SK-N-SH (cell line): ENCODE measurements at regions not wholly inside any gene's neighbourhood (a gene's known extent, or its start where the extent isn't known, plus 50 kb on each side); places are given as distances from the start of the nearest gene placed in this dataset.

Experiments used
- CTCF ChIA-PET: fragments of 300-600, 350-600 bp; formaldehyde crosslinking; extraction: SDS; loops from one replicate; lab custom pipeline; 2021; lab: Yijun Ruan, JAX
- POLR2A ChIA-PET: fragments of 350-600 bp; sonication (Branson Sonifier 250); formaldehyde crosslinking; extraction: SDS; loops from one replicate; lab custom pipeline; 2020; ENCODE audit warnings: antibody characterized with exemption, inconsistent platforms; lab: Yijun Ruan, JAX
- DNase-seq: peaks from one replicate; pipeline ENCODE4 v3.0.0; 2012
- H2AFZ ChIP-seq: fragments of 200-600 bp; sonication (generic); 2 replicates; pipeline ENCODE4 v1.8.1; 2016; ENCODE audit warnings: antibody characterized with exemption, mild to moderate bottlenecking, low read depth
- H3F3A ChIP-seq: fragments of 200-600 bp; sonication (generic); replicated peaks from 2 replicates; pipeline ENCODE3; 2016; ENCODE audit warnings: antibody characterized with exemption, mild to moderate bottlenecking; ENCODE audit not compliant: insufficient read depth
- H3K27ac ChIP-seq, 2 experiments: fragments of 200-500 bp in 1 of 2; fragments of 200-600 bp in 1 of 2; sonication (Bioruptor generic) in 1 of 2; sonication (generic), shearing (Covaris generic) in 1 of 2; 2 replicates each; pipeline versions ENCODE4 v1.5.1 to v1.6.1; 2014 to 2016; ENCODE audit warnings: low read depth in 2 of 2, inconsistent platforms in 1 of 2, low read length in 1 of 2, mild to moderate bottlenecking in 1 of 2, mixed read lengths in 1 of 2
- H3K27me3 ChIP-seq: fragments of 200-600 bp; sonication (generic), shearing (Covaris generic); 2 replicates; pipeline ENCODE4 v1.6.1; 2016; ENCODE audit warnings: mixed run types; ENCODE audit not compliant: insufficient read depth
- H3K36me3 ChIP-seq, 2 experiments: fragments of 200-500 bp in 1 of 2; fragments of 200-600 bp in 1 of 2; sonication (Bioruptor generic) in 1 of 2; sonication (generic) in 1 of 2; replicated peaks in 1 of 2; 2 replicates each; pipeline versions ENCODE3 to v1.5.1; 2014 to 2016; ENCODE audit warnings: low read length in 1 of 2, mild to moderate bottlenecking in 1 of 2; ENCODE audit not compliant: insufficient read depth in 2 of 2, control insufficient read depth in 1 of 2
- H3K4me1 ChIP-seq, 2 experiments: fragments of 200-500 bp in 1 of 2; fragments of 200-600 bp in 1 of 2; sonication (Bioruptor generic) in 1 of 2; sonication (generic), shearing (Covaris generic) in 1 of 2; 2 replicates each; pipeline versions ENCODE4 v1.5.1 to v1.6.1; 2014 to 2016; ENCODE audit warnings: low read depth in 1 of 2, low read length in 1 of 2, mixed run types in 1 of 2; ENCODE audit not compliant: insufficient read depth in 2 of 2, control insufficient read depth in 1 of 2
- H3K4me2 ChIP-seq: fragments of 200-600 bp; sonication (generic), shearing (Covaris generic); 2 replicates; pipeline ENCODE4 v1.6.1; 2017; ENCODE audit warnings: mixed run types
- H3K4me3 ChIP-seq, 2 experiments: fragments of 200-500 bp in 1 of 2; fragments of 200-600 bp in 1 of 2; sonication (Bioruptor generic) in 1 of 2; sonication (generic), shearing (Covaris generic) in 1 of 2; 2 replicates each; pipeline versions ENCODE4 v1.5.1 to v1.8.1; 2014 to 2016; ENCODE audit warnings: low read depth in 2 of 2, inconsistent platforms in 1 of 2, low read length in 1 of 2, mild to moderate bottlenecking in 1 of 2, mixed read lengths in 1 of 2, moderate library complexity in 1 of 2
- H3K79me2 ChIP-seq: fragments of 200-600 bp; sonication (generic); 2 replicates; pipeline ENCODE4 v1.8.1; 2017; ENCODE audit warnings: mild to moderate bottlenecking; ENCODE audit not compliant: insufficient read depth
- H3K9ac ChIP-seq: fragments of 200-600 bp; sonication (generic); 2 replicates; pipeline ENCODE4 v1.6.1; 2017; ENCODE audit warnings: mixed run types
- H3K9me2 ChIP-seq: fragments of 200-600 bp; sonication (generic); 2 replicates; pipeline ENCODE4 v1.6.1; 2017; ENCODE audit warnings: mixed run types
- H3K9me3 ChIP-seq: fragments of 200-600 bp; sonication (generic); 2 replicates; pipeline ENCODE4 v1.6.1; 2017; ENCODE audit warnings: mixed run types, mild to moderate bottlenecking, moderate library complexity
- H4K20me1 ChIP-seq: fragments of 200-600 bp; sonication (generic); 2 replicates; pipeline ENCODE4 v1.6.1; 2017; ENCODE audit warnings: mild to moderate bottlenecking, mixed run types; ENCODE audit not compliant: insufficient read depth
- CHD2 ChIP-seq: fragments of 150-350 bp; IDR thresholded peaks from 2 replicates; pipeline ENCODE4 v1.6.1; 2018; ENCODE audit warnings: low read length; ENCODE audit not compliant: partially characterized antibody
- ELF1 ChIP-seq: IDR thresholded peaks from 2 replicates; pipeline ENCODE4 v1.4.0; 2012
- EZH2phosphoT487 ChIP-seq: fragments of 200-600 bp; sonication (generic); IDR thresholded peaks from 2 replicates; pipeline ENCODE4 v1.6.1; 2017; ENCODE audit warnings: low read depth, mixed run types, mild to moderate bottlenecking, antibody characterized with exemption, moderate library complexity, borderline replicate concordance
- FOXJ3 ChIP-seq: sonication (generic); formaldehyde crosslinking; IDR thresholded peaks from 2 replicates; pipeline ENCODE4 v1.5.1; 2020; ENCODE audit warnings: mild to moderate bottlenecking, missing genetic modification reagents
- GABPA ChIP-seq: IDR thresholded peaks from 2 replicates; pipeline ENCODE4 v1.4.0; 2012; ENCODE audit warnings: low read depth, mild to moderate bottlenecking
- GATA2 ChIP-seq: sonication (generic); formaldehyde crosslinking; IDR thresholded peaks from 2 replicates; pipeline ENCODE4 v1.5.0; 2020; ENCODE audit warnings: mild to moderate bottlenecking, missing genetic modification reagents
- JUND ChIP-seq: IDR thresholded peaks from 2 replicates; pipeline ENCODE4 v1.4.0; 2012
- RAD21 ChIP-seq: IDR thresholded peaks from 2 replicates; pipeline ENCODE4 v1.6.1; 2012; ENCODE audit warnings: mild to moderate bottlenecking, low read length
- RCOR1 ChIP-seq: fragments of 150-350 bp; IDR thresholded peaks from 2 replicates; pipeline ENCODE4 v1.6.1; 2017; ENCODE audit warnings: antibody characterized with exemption, low read length
- RXRA ChIP-seq: IDR thresholded peaks from 2 replicates; pipeline ENCODE4 v1.4.0; 2012; ENCODE audit warnings: low read depth, mild to moderate bottlenecking, borderline replicate concordance
- SIN3A ChIP-seq: IDR thresholded peaks from 2 replicates; pipeline ENCODE4 v1.6.1; 2012; ENCODE audit warnings: low read depth, mild to moderate bottlenecking, low read length, moderate library complexity, borderline replicate concordance
- SMC3 ChIP-seq: IDR thresholded peaks from 2 replicates; pipeline ENCODE4 v1.6.1; 2012; ENCODE audit warnings: low read depth, low read length, improper control_type of control experiment
- WGBS: methylation state at CpG from one replicate; pipeline ENCODE4 v1.1.6; 2017; ENCODE audit warnings: low lambda C conversion rate; 5-methylcytosine and 5-hydroxymethylcytosine counted together
- TF ChIP-seq, protein P1 (sequence below): IDR thresholded peaks from 2 replicates; pipeline ENCODE4 v1.4.0; 2012; ENCODE audit warnings: low read depth, borderline replicate concordance
- TF ChIP-seq, protein P2 (sequence below): IDR thresholded peaks from 2 replicates; pipeline ENCODE4 v1.4.0; 2012; ENCODE audit warnings: low read depth
- TF ChIP-seq, protein P3 (sequence below): fragments of 150-350 bp; IDR thresholded peaks from 2 replicates; pipeline ENCODE4 v1.6.1; 2017; ENCODE audit warnings: antibody characterized with exemption, low read length, low read depth, borderline replicate concordance
- TF ChIP-seq, protein P4 (sequence below): IDR thresholded peaks from 2 replicates; pipeline ENCODE4; 2012
- TF ChIP-seq, protein P5 (sequence below): IDR thresholded peaks from 2 replicates; pipeline ENCODE4 v1.4.0; 2012; ENCODE audit warnings: low read depth, borderline replicate concordance
- TF ChIP-seq, protein P6 (sequence below): IDR thresholded peaks from 2 replicates; pipeline ENCODE4 v1.6.1; 2012; ENCODE audit warnings: mild to moderate bottlenecking, low read depth, low read length, moderate library complexity

DNA sequence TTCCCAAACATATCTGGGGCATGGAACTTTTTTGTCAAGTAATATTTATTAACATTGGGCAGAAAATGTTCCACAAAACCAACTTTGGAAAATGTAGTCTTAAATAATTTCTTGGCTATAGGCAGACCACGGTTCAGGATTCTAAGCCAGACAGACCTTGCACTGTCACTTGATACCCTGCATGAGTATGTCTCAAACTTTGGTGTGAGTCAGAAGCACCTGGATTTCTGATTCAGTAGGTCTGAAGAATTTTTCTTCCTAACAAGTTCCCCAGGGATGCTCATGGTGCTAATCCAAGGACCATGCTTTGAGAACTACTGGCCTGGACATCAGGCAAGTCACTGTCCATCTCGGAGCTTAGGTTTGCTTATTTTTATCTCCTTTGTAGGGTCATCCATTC is 562.0 kb downstream of the PLPP3 start:
- H2AFZ ChIP-seq = no peak overlapping the region
- no peaks in the 10 kb centered on the region for H4K20me1 ChIP-seq
- H3K4me3 ChIP-seq = no peak overlapping the region
- no peak overlapping the region for H3K27ac ChIP-seq
- 35% methylated on average over 2 of the region's 2 CpGs for WGBS
- H3K4me1 ChIP-seq = no peaks in the 10 kb centered on the region
- H3K9me2 ChIP-seq = no peaks in the 10 kb centered on the region
- no peaks in the 10 kb centered on the region for H3K79me2 ChIP-seq
- TF ChIP-seq SIN3A (no peak), ELF1 (no peak), GABPA (no peak), RCOR1 (no peak), EZH2phosphoT487 (no peak), RXRA (no peak), FOXJ3 (CRISPR knock-in tag) (no peak), GATA2 (CRISPR knock-in tag) (no peak), SMC3 (no peak), JUND (no peak), CHD2 (no peak), RAD21 (no peak)
- TF ChIP-seq, protein P1, sequence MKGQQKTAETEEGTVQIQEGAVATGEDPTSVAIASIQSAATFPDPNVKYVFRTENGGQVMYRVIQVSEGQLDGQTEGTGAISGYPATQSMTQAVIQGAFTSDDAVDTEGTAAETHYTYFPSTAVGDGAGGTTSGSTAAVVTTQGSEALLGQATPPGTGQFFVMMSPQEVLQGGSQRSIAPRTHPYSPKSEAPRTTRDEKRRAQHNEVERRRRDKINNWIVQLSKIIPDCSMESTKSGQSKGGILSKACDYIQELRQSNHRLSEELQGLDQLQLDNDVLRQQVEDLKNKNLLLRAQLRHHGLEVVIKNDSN = no peak
- TF ChIP-seq, protein P2, sequence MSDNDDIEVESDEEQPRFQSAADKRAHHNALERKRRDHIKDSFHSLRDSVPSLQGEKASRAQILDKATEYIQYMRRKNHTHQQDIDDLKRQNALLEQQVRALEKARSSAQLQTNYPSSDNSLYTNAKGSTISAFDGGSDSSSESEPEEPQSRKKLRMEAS = no peak
- TF ChIP-seq, protein P3, sequence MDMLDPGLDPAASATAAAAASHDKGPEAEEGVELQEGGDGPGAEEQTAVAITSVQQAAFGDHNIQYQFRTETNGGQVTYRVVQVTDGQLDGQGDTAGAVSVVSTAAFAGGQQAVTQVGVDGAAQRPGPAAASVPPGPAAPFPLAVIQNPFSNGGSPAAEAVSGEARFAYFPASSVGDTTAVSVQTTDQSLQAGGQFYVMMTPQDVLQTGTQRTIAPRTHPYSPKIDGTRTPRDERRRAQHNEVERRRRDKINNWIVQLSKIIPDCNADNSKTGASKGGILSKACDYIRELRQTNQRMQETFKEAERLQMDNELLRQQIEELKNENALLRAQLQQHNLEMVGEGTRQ = no peak
- TF ChIP-seq, protein P4, sequence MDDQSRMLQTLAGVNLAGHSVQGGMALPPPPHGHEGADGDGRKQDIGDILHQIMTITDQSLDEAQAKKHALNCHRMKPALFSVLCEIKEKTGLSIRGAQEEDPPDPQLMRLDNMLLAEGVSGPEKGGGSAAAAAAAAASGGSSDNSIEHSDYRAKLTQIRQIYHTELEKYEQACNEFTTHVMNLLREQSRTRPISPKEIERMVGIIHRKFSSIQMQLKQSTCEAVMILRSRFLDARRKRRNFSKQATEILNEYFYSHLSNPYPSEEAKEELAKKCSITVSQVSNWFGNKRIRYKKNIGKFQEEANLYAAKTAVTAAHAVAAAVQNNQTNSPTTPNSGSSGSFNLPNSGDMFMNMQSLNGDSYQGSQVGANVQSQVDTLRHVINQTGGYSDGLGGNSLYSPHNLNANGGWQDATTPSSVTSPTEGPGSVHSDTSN = no peak
- TF ChIP-seq, protein P5, sequence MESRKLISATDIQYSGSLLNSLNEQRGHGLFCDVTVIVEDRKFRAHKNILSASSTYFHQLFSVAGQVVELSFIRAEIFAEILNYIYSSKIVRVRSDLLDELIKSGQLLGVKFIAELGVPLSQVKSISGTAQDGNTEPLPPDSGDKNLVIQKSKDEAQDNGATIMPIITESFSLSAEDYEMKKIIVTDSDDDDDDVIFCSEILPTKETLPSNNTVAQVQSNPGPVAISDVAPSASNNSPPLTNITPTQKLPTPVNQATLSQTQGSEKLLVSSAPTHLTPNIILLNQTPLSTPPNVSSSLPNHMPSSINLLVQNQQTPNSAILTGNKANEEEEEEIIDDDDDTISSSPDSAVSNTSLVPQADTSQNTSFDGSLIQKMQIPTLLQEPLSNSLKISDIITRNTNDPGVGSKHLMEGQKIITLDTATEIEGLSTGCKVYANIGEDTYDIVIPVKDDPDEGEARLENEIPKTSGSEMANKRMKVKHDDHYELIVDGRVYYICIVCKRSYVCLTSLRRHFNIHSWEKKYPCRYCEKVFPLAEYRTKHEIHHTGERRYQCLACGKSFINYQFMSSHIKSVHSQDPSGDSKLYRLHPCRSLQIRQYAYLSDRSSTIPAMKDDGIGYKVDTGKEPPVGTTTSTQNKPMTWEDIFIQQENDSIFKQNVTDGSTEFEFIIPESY = no peak
- TF ChIP-seq, protein P6, sequence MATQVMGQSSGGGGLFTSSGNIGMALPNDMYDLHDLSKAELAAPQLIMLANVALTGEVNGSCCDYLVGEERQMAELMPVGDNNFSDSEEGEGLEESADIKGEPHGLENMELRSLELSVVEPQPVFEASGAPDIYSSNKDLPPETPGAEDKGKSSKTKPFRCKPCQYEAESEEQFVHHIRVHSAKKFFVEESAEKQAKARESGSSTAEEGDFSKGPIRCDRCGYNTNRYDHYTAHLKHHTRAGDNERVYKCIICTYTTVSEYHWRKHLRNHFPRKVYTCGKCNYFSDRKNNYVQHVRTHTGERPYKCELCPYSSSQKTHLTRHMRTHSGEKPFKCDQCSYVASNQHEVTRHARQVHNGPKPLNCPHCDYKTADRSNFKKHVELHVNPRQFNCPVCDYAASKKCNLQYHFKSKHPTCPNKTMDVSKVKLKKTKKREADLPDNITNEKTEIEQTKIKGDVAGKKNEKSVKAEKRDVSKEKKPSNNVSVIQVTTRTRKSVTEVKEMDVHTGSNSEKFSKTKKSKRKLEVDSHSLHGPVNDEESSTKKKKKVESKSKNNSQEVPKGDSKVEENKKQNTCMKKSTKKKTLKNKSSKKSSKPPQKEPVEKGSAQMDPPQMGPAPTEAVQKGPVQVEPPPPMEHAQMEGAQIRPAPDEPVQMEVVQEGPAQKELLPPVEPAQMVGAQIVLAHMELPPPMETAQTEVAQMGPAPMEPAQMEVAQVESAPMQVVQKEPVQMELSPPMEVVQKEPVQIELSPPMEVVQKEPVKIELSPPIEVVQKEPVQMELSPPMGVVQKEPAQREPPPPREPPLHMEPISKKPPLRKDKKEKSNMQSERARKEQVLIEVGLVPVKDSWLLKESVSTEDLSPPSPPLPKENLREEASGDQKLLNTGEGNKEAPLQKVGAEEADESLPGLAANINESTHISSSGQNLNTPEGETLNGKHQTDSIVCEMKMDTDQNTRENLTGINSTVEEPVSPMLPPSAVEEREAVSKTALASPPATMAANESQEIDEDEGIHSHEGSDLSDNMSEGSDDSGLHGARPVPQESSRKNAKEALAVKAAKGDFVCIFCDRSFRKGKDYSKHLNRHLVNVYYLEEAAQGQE = no peak
- no peak overlapping the region for H3K9ac ChIP-seq
- ChIA-PET CTCF (no interaction called here), POLR2A (no interaction called here)
- H3K27me3 ChIP-seq = no peaks in the 10 kb centered on the region
- H3K36me3 ChIP-seq = no peaks in the 10 kb centered on the region
- no peak for DNase-seq
- no peaks in the 10 kb centered on the region for H3K9me3 ChIP-seq
- no peaks in the 10 kb centered on the region for H3F3A ChIP-seq
- H3K4me2 ChIP-seq = no peak overlapping the region
